IPS-11a (cell line): ENCODE measurements at regions not wholly inside any gene's neighbourhood (a gene's known extent, or its start where the extent isn't known, plus 50 kb on each side); places are given as distances from the start of the nearest gene placed in this dataset.

Source experiments
- H3K4me3 ChIP-seq: one replicate; pipeline ENCODE4 v1.5.1; 2013; ENCODE audit warnings: low read depth, low read length, control low read depth

DNA sequence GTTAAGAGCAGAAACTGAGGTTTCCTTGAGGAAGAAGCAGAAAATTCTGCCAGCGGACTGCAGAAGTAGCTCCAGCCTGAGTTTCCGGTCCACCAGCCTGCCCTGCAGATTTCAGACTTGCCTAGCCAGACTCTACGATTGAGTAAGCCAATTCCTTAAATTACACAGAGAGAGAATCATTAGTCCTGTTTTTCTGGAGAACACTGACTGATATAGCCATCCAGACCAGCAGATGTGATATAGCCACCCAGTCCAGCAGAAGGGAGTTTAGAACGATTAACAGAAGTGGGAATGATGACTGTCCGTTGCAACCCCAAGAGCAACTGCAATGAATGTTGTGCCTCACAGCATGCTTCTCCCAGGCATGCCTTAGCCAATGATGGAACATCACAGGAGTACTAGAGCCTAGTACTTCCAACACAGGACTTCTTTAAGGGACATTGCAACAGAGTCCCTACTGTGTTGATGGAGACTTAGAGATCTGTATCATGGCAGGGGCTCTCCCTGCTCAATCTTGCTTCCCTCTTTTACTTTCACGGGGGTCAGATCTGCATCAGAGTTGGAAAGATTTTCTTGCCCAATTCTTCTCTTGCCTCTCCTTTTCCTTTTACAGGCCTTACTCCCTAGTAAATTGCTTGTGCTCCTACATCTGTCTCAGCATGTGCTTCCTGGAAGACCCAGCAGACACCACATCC, 264.6 kb upstream of the CLNK start:
- H3K4me3 ChIP-seq: no peak overlapping the region

DNA sequence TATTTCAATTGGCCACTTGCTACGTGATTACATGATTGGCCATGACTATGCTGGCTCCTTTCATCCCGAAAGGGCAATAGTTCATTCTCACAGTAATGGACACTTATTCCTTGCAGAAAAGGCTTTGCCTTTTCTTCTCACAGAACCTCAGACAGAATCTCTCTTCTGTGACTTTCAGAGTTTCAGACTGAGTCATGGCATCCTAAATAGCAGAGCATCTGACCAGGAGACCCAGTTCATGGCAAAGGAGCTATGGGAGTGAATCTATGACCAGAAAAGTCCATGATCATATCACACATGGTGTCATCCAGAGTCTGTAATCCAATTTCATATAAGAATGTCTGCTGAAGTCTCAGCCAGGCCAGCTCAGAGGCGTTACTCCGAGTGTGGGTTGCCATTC, 263.3 kb upstream of the CLNK start:
- no peak overlapping the region for H3K4me3 ChIP-seq

DNA sequence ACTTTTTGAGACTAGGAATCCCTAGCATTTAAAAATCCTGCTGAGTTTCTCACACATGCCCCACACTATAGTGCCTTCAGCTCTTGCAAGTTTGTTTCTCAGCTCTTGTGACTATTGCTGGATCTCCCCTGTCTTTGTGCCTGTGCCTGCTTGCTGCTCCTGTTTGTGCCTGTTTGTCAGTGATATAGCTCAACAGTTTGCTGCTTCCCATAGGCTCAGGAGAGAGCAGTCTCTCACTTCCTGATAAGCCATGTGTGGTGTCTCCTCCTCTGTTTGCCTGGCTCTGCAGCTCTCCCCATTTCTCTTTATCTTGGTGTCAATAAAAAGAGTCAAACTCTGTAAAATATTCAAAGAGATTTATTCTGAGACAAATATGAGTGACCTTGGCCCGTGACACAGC, 259.8 kb upstream of the CLNK start:
- H3K4me3 ChIP-seq: no peak overlapping the region

DNA sequence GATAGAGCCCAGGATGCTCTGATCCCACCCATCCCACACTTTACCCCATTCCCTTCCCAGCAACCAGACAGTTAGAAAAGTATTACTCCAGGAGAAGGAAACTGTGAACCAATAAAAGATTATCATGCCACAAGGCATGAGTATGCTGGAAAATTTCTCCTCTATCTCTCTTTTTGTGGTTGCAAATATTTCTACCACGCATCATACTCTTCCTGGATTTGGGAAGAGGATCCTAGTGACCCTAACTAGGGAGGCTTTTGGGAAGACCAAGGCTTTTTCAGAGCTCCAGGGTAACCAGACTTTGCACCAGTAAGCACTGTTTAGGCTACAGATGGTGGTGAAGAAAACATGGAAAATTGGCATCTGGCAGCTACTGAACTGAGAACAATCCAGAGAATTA, 257.6 kb upstream of the CLNK start:
- H3K4me3 ChIP-seq: no peak overlapping the region

DNA sequence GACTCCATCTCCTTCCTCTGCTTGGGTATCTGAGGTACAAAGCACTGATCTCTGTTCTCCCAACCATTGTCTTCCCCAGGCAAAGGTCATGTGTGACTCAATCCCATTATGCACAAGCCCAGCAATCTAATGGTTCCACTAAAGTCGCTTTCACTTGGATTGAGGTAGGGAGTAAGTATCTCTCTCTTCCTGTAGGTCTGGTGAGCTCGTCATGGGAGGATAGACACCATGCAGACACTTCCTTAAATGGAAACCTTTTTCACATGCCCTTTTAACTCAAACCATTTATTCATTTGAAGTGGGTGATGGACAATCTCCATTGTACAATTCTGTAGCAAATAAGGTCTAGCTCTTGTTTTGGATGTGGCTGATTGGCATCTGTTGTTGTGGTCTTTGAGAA, 245.2 kb upstream of the CLNK start:
- H3K4me3 ChIP-seq: no peak overlapping the region

DNA sequence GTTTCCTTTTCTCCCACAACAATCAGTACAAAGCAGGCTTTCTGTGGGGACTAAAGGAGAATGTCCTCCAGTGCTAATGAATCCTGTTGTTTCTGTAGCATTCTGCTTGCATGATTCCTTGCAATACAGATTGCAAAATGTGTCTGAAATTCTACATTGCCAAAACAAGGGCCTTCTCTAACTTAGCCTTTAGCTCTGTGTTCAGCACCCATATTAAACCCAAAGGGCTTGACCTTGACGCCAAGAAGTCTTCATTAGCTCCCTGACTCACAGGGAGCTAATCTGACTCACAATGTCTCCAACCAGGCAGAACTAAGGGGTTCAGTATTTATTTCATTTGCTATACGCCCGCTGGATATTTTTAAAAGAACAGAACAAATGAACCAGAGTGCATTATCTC, 241.4 kb upstream of the CLNK start:
- no peak overlapping the region for H3K4me3 ChIP-seq

DNA sequence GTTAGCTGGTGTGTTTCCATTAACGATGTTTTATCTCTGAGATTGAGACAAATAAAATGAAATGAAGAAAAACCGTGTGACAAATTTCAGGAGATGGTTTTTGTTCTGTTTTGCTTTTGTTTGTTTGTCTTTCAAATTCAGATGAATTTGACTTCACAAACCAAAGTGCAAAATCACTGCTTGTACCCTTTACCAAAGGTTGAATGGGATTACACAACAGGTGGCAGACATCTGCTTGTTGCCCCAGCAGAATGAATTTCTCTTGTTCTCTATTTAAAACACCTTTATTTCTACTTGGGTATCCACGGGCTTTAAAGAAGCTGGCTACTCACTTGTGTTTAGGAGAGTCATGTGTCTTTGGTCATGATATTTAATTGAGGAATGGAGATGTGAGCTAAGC, 239.7 kb upstream of the CLNK start:
- no peak overlapping the region for H3K4me3 ChIP-seq

DNA sequence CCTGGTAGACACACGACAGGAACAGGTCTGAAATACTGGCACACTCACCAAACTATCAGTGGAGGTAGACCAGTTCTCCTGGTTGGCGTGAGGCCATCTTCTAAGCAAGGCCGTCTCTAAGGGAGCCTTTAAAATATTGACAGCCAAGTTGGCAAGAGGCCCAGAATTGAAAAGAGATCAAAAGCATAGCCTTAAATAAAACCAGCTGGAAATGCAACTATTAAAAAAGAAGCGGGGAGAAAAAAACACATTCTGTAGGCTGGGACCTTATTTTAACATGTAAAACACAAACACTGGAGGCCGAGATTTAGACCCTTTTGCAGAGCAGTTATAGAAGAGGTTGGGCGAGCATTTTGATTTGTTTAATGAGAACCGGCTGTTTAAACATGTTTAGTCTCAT, 233.0 kb upstream of the CLNK start:
- H3K4me3 ChIP-seq: no peak overlapping the region

DNA sequence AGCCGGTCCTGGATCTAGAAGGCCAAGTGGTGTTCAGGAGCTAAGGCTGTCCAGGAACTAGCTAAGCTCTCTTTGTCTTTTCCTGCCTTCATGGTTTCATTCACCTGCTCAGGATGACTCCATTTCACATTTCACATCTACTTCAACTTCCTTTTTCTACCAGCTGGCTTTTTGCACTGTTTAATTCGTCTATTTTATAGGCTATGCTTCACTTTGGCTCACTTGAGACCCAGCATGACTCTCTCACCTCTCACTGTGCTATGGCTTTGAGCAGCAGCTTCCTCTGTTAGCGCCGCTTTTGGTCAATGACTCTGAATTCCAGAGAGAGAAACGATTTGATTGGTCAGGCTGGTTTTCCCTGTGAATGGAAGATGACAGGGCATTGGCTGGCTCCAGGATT, 213.5 kb upstream of the CLNK start:
- H3K4me3 ChIP-seq: no peak overlapping the region

DNA sequence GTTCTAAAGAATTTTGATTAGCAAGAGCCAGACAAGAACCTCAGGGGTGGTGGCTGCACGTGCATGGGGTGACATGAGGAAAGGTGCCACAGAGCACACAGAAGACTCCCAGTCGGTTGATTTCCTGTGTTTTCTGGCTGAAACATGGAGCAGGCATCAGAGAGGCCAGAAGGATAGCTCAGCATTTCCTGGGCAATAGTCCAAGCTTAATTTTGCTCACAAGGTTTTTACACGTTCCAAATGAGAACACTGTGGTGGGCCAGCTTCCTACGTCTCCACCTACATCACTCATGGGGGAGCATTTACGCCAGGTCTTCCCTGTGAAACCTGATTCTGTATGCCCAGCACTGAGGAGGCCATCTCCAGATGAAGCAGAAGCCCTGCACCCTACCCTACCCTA, 212.5 kb upstream of the CLNK start:
- H3K4me3 ChIP-seq: no peak overlapping the region

DNA sequence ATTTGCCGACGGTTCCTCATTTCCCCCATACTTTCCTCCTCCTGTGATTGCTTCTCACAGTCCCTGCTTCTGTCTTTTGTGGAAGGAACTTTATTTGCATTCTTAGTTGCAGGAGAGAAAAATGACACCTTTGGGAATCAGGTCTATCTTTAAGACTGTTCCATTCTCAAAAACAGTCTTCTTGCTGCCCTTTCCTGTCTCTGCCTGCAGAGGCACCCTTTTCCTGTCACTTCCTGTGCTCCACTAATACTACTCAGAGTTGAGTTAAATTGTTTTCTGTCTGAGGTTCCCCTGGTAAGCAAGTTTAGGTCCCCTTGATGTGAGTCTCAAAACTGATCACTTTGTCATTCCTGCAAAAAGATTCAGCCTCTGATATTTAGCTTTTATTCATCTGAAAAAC, 208.8 kb upstream of the CLNK start:
- no peak overlapping the region for H3K4me3 ChIP-seq

DNA sequence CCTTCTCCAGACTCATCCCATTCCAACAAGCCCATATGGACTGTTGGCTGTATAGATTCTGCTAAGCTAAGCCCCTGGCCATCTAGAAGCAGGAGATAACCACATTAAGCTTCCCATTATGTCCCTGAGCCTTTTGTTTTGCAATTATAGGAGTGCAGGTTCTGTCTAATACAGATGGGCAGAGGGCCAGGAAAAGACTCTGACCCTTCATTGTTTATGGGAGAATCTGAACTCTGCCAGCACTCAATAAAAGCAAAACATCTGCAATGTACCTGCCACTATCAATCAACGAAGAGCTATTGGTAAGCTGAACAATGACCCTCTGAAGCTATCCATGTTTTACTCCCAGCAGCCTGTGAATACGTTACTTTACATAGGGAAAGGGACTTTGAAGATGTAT, 207.3 kb upstream of the CLNK start:
- H3K4me3 ChIP-seq: no peak overlapping the region

DNA sequence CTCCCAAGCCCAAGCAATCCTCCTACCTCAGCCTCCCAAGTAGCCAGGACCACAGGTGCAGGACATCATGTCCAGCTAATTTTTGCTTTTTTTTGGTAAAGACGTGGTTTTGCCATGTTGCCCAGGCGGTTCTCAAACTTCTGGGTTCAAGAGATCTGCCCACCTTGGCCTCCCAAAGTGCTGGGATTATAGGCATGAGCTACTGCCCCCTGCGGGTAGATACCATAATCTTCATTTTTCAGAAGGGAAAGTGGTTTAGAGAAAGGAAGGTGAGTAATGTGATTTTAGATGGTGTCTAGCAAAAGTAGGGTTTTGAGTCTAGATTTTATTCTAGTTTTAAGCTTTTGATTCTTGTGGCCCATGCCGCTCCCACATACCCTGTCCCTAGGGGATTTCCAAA, 205.3 kb upstream of the CLNK start:
- no peak overlapping the region for H3K4me3 ChIP-seq

DNA sequence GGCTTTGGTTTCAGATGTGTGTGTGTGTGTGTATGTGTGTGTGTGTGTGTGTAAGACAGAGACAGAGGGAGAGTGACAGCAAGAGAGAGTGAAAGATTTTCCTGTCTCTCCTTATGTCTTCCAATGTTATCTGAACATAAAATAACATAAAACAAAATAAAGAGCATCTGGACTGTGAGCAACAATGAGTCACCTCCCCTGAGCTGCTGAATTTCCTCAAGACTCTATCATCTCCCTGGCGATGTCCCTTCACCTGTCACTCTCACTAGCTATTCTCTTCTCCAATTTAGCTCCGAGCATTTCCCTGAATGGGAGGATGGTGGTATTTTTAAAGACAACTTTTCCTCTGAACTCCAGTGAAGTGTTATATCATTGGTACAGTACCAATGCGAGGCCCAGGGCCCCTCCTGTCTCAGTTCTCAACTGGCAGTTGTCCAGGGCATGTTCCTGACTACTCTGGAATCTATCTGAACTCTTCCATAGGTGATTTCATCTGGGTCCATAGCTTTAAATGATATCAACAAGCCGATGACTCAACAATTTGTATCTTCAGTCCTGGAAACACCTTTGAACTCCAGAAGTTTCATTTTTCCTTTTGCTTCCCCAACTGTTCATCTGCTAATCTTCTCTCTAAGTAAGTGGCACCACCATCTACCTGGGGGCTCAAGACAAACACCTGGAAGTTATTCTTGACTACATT, 195.0 kb upstream of the CLNK start:
- no peak overlapping the region for H3K4me3 ChIP-seq

DNA sequence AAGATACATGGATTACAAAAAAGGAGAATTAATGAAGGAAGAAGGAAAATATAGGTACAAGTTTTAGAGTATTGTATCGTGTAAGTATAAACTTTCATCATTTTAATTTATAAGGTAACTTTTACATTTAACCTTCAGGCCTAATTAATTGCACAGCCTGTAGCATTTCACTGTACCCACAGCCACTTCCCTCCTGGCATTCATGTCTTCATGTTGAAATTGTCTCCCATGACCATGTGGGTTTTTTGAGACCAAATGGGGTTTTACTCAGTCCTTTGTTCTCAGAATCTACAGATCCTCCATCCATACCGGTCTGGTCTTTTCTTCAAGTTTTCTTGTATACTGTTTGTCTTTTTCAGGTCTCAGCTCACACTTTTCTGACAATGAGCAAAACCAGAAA, 194.3 kb upstream of the CLNK start:
- no peak overlapping the region for H3K4me3 ChIP-seq

DNA sequence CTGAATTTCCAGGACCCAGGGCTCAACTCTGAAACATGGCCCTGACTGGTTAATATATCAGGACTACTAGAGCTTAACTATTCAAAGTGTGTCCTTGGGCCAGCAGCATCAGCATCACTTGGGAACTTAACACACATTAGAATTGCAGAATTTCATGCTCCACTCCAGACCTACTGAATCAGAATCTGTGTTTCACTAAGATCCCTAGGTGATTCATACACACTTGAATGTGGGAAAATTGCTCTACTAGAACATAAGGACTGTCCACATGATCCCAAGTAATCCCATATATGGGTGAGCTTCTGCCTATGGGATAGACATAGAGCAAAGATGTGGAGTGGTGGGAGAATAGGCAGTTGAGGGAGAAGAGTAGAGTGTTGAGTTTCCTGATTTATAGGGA, 192.5 kb upstream of the CLNK start:
- no peak overlapping the region for H3K4me3 ChIP-seq

DNA sequence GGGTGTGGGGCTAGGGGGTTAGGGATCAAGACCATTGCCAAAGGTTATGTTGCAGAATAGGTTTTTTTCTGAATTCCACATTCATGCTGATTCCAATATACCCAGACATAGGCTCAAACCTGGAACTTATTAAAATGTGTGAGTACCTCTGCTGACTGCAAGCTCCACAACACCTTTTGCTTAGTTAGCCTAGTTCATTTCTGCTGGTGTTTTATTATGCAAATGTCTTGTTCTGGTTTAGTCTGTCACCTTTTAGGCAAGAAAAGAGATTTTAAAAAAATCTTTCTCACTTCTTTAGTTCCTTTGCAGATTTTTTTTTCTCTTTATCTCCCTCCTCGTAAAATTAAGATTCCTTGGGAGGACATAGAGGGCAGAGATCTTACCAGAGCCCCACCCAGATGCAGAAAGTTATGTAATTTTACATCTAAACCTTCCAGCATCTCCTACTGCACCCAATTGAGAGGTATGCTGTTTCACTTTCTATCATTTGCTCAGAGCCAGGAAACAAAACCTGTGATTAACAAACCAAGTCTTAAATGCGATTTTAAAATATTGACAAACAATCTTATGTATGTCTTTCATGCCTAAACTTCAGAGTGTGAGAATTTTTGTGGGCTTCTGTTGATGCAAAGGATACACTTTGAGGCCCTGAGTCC, 190.7 kb upstream of the CLNK start:
- no peak overlapping the region for H3K4me3 ChIP-seq

DNA sequence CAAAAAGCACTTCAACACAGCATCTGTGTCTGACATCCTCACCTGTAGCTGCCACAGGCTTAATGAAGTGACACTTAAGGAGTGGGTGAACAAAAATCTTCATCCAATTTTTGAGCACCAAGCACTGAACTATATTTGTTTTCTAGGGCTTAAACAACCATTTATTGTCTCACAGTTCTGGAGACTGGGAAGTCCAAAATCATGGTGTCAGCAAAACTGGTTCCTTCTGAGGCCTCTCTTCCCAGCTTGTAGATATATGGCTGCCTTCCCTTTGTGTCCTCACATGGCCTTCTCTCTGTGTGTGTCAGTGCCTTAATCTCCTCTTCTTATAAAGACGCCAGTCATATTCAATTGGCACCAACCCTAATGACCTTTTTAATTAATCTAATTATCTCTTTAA, 189.2 kb upstream of the CLNK start:
- H3K4me3 ChIP-seq: no peak overlapping the region

DNA sequence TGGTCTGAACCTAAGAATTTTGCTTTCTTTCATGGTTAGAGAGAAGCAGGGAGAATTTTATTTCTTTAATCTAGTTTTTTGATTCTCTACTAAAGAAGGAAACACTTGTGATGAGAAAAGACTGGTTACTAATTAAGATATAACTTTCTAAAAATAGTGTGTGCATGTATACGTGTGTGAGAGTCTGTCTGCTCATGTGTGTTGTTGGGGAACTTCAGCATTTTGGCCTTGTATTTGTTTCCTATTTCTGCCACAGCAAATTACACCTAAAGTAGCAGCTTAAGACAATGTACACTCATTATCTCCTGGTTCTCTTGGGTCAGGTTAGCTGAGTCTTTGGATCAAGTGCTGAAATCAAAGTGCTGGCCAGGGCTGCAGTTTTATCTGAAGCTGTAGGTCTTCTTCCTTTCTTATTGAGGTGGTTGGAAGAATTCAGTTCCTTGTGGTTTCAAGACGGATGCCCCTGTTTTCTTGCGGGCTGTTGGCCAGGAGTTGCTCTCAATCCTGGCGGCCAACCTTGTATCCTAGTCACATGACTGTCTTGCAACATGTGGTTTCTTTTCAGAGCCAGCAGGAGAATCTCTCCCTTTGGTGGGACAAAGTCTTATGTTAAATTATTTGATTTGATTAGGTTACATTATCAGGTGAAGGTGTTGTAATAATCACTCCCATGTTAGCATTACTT, 188.4 kb upstream of the CLNK start:
- H3K4me3 ChIP-seq: no peak overlapping the region

DNA sequence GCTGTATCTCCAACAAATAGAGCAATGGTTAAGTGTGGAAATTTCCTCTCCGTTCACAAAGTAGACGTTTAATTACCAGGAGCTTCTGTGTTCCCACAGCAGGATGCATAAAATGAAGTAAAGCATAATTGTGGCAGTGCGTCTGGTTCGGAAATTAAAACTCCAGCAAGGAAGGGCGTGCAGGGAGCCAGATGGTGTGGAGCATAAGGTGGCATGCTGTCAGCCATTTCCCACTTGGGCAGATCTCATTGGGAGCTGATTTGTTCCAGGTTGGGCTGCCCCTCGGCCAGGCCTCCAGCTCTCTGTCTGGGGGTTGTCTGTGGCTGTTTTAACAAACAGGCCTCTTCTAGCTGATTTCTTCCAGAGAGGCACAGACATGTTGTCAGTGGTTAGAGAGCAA, 182.1 kb upstream of the CLNK start:
- no peak overlapping the region for H3K4me3 ChIP-seq

DNA sequence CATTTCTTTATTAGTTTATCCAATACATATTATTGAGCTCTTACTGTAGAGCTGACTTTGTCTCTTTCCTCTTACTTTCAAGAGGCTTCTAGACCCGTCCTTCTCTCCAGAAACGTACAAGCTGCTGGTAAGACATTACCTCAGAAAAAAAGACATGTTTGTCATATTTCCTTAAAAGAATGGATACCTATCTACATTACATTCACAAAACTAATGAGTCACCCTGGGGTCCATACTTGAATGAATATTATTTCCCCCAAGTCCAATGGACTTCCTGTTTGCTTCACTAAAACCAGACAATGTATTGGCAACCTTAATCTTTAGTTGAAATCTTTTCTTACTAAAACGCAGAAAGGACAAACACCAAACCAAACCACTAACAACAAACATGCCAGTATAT, 176.5 kb upstream of the CLNK start:
- H3K4me3 ChIP-seq: no peak overlapping the region

DNA sequence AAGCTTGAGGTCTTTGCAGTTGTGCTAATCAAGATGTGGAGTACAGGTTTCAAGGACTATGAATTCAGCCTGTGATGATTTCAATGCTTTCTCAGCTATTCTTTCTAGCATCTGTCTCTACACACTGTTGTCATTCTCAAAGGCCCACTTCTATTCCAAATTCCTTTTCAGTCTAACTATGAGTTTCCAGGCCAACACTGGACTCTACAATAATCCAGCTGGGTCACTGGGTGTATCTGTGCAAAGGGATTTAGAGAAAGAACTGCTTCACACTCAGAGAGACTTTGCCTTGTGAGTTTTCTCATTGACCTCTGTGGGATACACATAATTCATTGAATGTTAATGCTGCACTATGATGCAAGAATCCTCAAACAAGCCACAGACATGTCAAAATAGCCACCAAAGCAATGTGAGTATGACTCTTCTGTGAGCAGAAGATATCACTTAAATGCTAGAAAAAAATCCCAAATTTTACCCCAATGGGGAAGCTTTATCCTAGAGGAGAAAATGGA, 171.8 kb upstream of the CLNK start:
- no peak overlapping the region for H3K4me3 ChIP-seq
